WTC11 (cell line): ENCODE measurements at regions not wholly inside any gene's neighbourhood (a gene's known extent, or its start where the extent isn't known, plus 50 kb on each side); places are given as distances from the start of the nearest gene placed in this dataset.
A peak's percentile ranks its signal among the peaks of the same experiment; 100 is the strongest.

Experiments
- ATAC-seq: fragments of 200-7000 bp; cut with Tn5 transposase; 2 replicates; pipeline ENCODE4 v1.10.0; 2021; ENCODE audit warnings: mild to moderate bottlenecking, moderate library complexity
- CTCF ChIA-PET: fragments of 300-600 bp; sonication (Branson Sonifier 250); formaldehyde crosslinking; loops from one replicate; lab custom pipeline; 2021; ENCODE audit warnings: antibody characterized with exemption; lab: Charles Lee
- POLR2A ChIA-PET: fragments of 350-600 bp; sonication (Branson Sonifier 250); formaldehyde crosslinking; loops from one replicate; lab custom pipeline; 2021; ENCODE audit warnings: antibody characterized with exemption; lab: Charles Lee
- DNase-seq: peaks from one replicate; pipeline ENCODE4 v3.0.0; 2021; ENCODE audit warnings: low spot score
- H3K27ac Mint-ChIP-seq: 2 replicates; pipeline ENCODE4 v1.8.0; 2021; ENCODE audit warnings: mixed read lengths
- H3K27me3 Mint-ChIP-seq: 2 replicates; pipeline ENCODE4 v1.8.0; 2021; ENCODE audit warnings: low read depth, mild to moderate bottlenecking, moderate library complexity, mixed read lengths
- H3K36me3 Mint-ChIP-seq: 2 replicates; pipeline ENCODE4 v1.8.0; 2021; ENCODE audit warnings: mixed read lengths
- H3K4me1 Mint-ChIP-seq: 2 replicates; pipeline ENCODE4 v1.8.0; 2022; ENCODE audit warnings: mixed read lengths
- H3K4me3 Mint-ChIP-seq: 2 replicates; pipeline ENCODE4 v1.8.0; 2021; ENCODE audit warnings: mild to moderate bottlenecking, moderate library complexity, mixed read lengths
- H3K9me3 Mint-ChIP-seq: 2 replicates; pipeline ENCODE4 v1.8.0; 2021; ENCODE audit warnings: mixed read lengths
- ATF2 ChIP-seq: sonication (generic); formaldehyde crosslinking; IDR thresholded peaks from 2 replicates; pipeline ENCODE4 v1.8.1; 2022; ENCODE audit warnings: low read depth, missing genetic modification reagents, borderline replicate concordance
- ATF3 ChIP-seq: sonication (generic); formaldehyde crosslinking; conservative IDR thresholded peaks from 2 replicates; pipeline ENCODE4 v1.8.1; 2022; ENCODE audit warnings: mild to moderate bottlenecking, missing genetic modification reagents
- CDX4 ChIP-seq: fragments of 250-450 bp; sonication (Bioruptor Pico); IDR thresholded peaks from 2 replicates; pipeline ENCODE4 v1.9.0; 2021; ENCODE audit warnings: moderate library complexity, mild to moderate bottlenecking, inconsistent platforms, borderline replicate concordance
- CTCF ChIP-seq: fragments of 200-600 bp; IDR thresholded peaks from 2 replicates; pipeline ENCODE4 v1.8.0; 2022; ENCODE audit warnings: antibody characterized with exemption
- E2F4 ChIP-seq: sonication (generic); formaldehyde crosslinking; IDR thresholded peaks from 2 replicates; pipeline ENCODE4 v1.8.1; 2022; ENCODE audit warnings: low read depth, mild to moderate bottlenecking, moderate library complexity, missing genetic modification reagents, borderline replicate concordance
- IRF1 ChIP-seq: sonication (generic); formaldehyde crosslinking; IDR thresholded peaks from 2 replicates; pipeline ENCODE4 v1.8.0; 2023; ENCODE audit warnings: missing genetic modification reagents
- MLX ChIP-seq: sonication (generic); formaldehyde crosslinking; IDR thresholded peaks from 2 replicates; pipeline ENCODE4 v1.8.1; 2023; ENCODE audit warnings: mild to moderate bottlenecking, missing genetic modification reagents, moderate library complexity
- NFYB ChIP-seq: sonication (generic); formaldehyde crosslinking; conservative IDR thresholded peaks from 2 replicates; pipeline ENCODE4 v1.8.0; 2022; ENCODE audit warnings: low read depth, missing genetic modification reagents
- NR3C1 ChIP-seq: sonication (generic); formaldehyde crosslinking; conservative IDR thresholded peaks from 2 replicates; pipeline ENCODE4 v1.8.1; 2023; ENCODE audit warnings: low read depth, mild to moderate bottlenecking, missing genetic modification reagents
- OVOL2 ChIP-seq: fragments of 250-450 bp; sonication (Bioruptor Pico); IDR thresholded peaks from 2 replicates; pipeline ENCODE4 v1.9.0; 2021; ENCODE audit warnings: mild to moderate bottlenecking, borderline replicate concordance
- RELA ChIP-seq: sonication (generic); formaldehyde crosslinking; IDR thresholded peaks from 2 replicates; pipeline ENCODE4 v1.8.1; 2022; ENCODE audit warnings: missing genetic modification reagents, mild to moderate bottlenecking, borderline replicate concordance
- RORB ChIP-seq: fragments of 250-450 bp; sonication (Bioruptor Pico); IDR thresholded peaks from 2 replicates; pipeline ENCODE4 v1.9.0; 2021; ENCODE audit warnings: mild to moderate bottlenecking
- TEAD1 ChIP-seq: sonication (generic); formaldehyde crosslinking; IDR thresholded peaks from 2 replicates; pipeline ENCODE4 v1.8.0; 2022; ENCODE audit warnings: mild to moderate bottlenecking, missing genetic modification reagents
- ZMAT4 ChIP-seq: fragments of 250-450 bp; sonication (Bioruptor Pico); IDR thresholded peaks from 2 replicates; pipeline ENCODE4 v1.9.0; 2021; ENCODE audit warnings: mild to moderate bottlenecking
- ZNF232 ChIP-seq: sonication (generic); formaldehyde crosslinking; IDR thresholded peaks from 2 replicates; pipeline ENCODE4 v1.8.0; 2022; ENCODE audit warnings: mild to moderate bottlenecking, missing genetic modification reagents
- ZNF423 ChIP-seq: fragments of 250-450 bp; sonication (Bioruptor Pico); IDR thresholded peaks from 2 replicates; pipeline ENCODE4 v2.1.2; 2022; ENCODE audit warnings: mild to moderate bottlenecking, moderate library complexity

- Mint-ChIP-seq H3K27me3 (peaks cover 4% of the 10 kb centered on the region), H3K4me1 (0 out of 2 replicates have a peak, but pooled peaks cover 6% of the 10 kb centered on the region), H3K27ac (no peak overlapping the region), H3K4me3 (no peak overlapping the region)
- peak; percentile 92 for ATAC-seq
- DNase-seq, result peak; percentile 79
- TF ChIP-seq RORB (CRISPR knock-in tag) (no peak), IRF1 (CRISPR knock-in tag) (no peak), CDX4 (no peak), ATF2 (no peak), ATF3 (CRISPR knock-in tag) (no peak), CTCF (0 out of 2 replicates have a peak, but pooled peaks have one; percentile 28)
- TF ChIP-seq, all 79 proteins: peak for 1
- H3K36me3 Mint-ChIP-seq, result no peaks in the 10 kb centered on the region
- POLR2A ChIA-PET, result no interaction called here
- H3K9me3 Mint-ChIP-seq, result no peaks in the 10 kb centered on the region
- CTCF ChIA-PET, result interaction anchor here (0.6 to 2.7 kb wide), 48 partner anchors 9 to 373 kb away, joined by 3 to 56 read pairs (median 5); partner anchors contain the start of gene FAM241B
Measured at GRCh38 chr10:69742928-69743602, 58.6 kb upstream of the COL13A1 start.

GRCh38 chr10:69744971-69745370, 56.7 kb upstream of the COL13A1 start:
- no peaks in the 10 kb centered on the region for H3K4me1 Mint-ChIP-seq
- no peak overlapping the region for H3K4me3 Mint-ChIP-seq
- POLR2A ChIA-PET, result no interaction called here
- peaks cover 4% of the 10 kb centered on the region; the same call in 1 of the 2 replicates for H3K27me3 Mint-ChIP-seq
- no peak overlapping the region for H3K27ac Mint-ChIP-seq
- DNase-seq, result no peak
- ATAC-seq, result no peak
- CTCF ChIA-PET, result interaction anchor here (1.1 to 2.7 kb wide), 4 partner anchors 8 to 82 kb away, joined by 4 to 21 read pairs (median 16); no protein-coding TSS in a partner anchor
- TF ChIP-seq MLX (CRISPR knock-in tag) (no peak), E2F4 (no peak), ZNF232 (no peak), OVOL2 (CRISPR knock-in tag) (no peak), NFYB (CRISPR knock-in tag) (no peak), TEAD1 (no peak), RELA (CRISPR knock-in tag) (no peak), ZNF423 (CRISPR knock-in tag) (no peak), RORB (CRISPR knock-in tag) (no peak), NR3C1 (no peak), ZMAT4 (CRISPR knock-in tag) (no peak)
- H3K36me3 Mint-ChIP-seq, result no peaks in the 10 kb centered on the region
- H3K9me3 Mint-ChIP-seq, result no peaks in the 10 kb centered on the region
